MV-4-11 (cell line): ENCODE measurements at regions not wholly inside any gene's neighbourhood (a gene's known extent, or its start where the extent isn't known, plus 50 kb on each side); places are given as distances from the start of the nearest gene placed in this dataset.
A peak's percentile ranks its signal among the peaks of the same experiment; 100 is the strongest.

Experiments
- DNase-seq: peaks from one replicate; lab custom pipeline; 2025; lab: John Stamatoyannopoulos, UW

GRCh38 chr18:76571689-76572088 is 76.6 kb upstream of the ZNF516 start:
- DNase-seq = peak; percentile 55

- peak; percentile 21 for DNase-seq
Measured at GRCh38 chr18:76570856-76571255, 75.8 kb upstream of the ZNF516 start.

DNA sequence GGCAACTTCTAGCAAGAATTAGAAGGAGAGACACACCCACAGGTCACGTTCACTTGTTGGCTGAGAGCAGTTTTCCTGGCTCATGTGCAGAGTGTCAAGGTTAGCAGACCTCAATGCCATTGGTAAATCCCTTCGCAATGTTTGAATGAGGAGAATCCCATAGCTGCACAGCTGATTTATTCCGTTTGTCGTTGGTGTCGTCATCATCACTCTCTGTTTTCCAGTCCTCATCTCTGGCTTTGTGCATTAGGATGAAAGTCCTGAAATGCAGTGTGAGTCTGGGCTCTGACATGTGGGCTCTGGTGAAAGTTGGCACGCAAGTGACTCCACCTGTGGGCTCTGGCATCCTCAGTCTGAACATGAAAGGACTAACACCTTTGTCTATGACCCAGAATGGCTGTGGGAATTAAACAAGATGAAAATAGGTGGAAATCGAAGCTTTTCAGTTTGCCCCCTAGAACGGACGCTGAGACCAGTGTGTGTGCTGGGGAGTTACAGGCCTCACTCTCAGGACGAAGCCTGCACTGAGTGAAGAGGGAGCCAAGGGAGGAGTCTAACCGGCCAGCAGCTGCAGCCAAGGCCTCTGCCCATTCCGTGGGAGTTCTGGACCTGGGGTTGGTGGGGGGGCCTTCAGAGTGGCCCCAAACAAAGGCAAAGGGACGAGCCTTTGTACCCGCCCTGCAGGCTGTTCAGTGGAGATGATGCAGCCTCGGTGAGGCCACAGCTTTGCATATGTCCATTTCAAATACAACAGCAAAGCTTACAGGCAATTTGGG is 74.8 kb upstream of the ZNF516 start:
- no peak for DNase-seq

DNA sequence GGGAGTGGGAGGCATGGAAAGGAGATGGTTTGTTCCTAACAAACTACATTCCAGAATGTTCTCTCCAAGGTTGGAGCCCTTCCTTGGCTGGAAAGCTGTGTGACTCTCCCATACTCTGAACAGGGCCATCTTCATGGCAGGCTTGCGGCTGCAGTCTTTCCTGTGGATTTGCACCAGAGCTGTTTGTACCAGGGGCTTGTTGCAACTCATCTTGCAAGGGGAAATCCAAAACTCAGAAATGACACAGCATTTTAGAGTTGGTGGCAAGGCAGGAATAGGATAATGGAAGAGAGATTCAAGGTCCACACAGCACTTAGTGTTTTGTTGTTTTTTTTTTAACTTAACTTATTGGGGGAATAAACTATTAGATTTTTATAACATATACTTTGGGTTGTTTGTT is 73.7 kb upstream of the ZNF516 start:
- DNase-seq = peak; percentile 32

- DNase-seq = no peak
Measured at GRCh38 chr18:76567835-76568445, 72.9 kb upstream of the ZNF516 start.

- no peak for DNase-seq
Measured at GRCh38 chr18:76566987-76567386, 71.9 kb upstream of the ZNF516 start.

DNA sequence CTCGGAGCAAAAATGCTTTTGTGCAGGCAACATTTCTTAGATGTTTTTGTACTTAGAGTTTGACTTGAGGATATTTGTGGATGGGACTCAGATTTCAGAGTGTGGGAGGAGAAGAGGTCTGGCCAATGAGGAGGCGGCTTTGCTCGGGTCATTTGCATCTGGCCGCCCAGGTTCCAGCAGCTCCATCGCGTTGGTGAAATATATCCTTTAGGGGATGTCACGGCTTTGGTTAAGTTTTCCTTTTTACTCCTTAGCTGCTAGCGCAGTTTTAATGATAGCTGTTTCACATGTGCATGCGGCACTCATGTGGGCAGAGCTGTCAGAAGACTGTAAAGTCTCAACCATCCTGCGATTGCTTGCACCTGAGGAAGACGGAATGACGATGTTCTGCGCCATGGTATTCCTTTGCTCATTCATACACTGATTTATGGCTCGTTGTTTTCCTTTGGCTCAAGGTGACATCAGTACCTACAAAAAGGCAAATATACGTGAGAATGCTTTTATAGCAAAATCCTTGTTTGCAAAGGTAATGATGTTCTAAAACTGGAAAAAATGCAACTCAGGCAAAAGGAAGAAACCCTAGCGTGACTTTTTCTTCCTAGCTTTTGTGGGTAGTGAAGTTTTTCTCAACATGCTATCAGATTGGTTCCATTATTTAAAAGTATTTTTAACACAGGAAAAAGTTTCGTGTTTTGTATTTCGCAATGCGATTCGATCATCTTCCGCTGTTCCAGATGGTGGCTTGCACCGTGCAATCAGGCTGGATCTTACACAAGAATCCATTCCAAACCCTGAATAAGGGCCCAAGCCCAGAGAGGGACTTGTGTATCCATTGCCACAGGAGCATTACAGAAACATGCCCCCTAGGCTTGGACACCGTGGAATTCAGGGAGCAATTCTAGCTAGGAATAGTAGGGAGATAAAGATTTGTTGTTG is 70.5 kb upstream of the ZNF516 start:
- DNase-seq = peak; percentile 98

- DNase-seq = peak; percentile 19
Measured at GRCh38 chr18:76564655-76565237, 69.7 kb upstream of the ZNF516 start.

DNA sequence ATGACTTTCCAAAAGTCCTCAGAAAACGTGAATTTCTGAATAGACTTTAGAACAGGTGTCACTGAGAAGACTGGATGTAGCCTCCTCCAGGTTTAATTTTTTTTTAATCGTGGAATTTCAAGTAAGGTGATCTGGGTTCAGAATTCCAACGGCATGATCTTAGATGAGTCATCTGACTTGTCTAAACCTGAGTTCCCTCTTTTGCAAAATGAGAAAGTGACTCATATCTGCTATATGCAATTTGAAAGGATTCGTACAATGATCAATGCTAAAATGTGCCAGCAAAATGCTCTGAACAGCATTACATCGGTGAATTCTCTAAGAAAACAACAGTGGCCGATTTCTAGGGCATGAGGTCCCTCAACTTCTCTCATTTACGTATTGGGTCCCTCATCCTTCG is 69.1 kb upstream of the ZNF516 start:
- peak; percentile 66 for DNase-seq

DNA sequence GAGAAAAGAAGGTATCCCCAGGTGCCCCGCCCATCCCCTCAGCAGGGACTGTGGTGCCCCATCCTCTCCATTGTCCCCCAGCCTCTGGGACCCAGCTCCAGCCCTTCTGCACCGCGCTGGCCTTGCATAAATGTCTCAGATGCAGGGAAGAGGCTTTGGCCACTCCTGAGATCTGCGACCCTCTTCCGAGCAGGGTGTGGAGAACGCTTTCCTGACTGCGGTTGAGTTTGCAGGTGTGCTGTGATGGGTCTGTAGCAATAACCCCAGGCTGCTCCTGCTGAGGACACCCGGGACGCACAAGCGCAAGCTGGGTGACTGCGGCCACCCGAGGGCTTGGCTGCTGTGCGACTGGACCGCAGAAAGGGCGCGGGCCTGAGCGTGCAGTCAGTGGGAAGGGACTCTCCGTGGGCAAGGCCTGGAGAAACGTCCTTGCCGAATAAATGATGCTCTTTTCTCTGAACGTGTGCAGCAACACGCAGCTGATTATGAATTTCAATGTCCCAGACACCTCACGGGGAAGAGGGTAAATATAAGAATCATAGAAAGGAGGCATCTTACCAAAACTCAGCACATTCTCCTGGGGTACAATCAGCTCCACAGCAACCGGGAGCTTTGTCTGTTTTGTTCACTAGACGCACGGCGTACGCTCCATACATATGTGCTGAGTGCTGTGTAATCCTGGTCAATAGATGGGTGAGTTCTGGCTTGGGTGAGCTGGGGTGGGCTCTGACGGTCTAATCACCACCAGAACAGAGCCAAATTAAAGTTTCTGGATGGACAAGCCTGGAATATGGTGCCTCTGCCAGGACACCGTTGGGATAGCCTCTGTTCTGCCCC is 67.5 kb upstream of the ZNF516 start:
- no peak for DNase-seq

DNA sequence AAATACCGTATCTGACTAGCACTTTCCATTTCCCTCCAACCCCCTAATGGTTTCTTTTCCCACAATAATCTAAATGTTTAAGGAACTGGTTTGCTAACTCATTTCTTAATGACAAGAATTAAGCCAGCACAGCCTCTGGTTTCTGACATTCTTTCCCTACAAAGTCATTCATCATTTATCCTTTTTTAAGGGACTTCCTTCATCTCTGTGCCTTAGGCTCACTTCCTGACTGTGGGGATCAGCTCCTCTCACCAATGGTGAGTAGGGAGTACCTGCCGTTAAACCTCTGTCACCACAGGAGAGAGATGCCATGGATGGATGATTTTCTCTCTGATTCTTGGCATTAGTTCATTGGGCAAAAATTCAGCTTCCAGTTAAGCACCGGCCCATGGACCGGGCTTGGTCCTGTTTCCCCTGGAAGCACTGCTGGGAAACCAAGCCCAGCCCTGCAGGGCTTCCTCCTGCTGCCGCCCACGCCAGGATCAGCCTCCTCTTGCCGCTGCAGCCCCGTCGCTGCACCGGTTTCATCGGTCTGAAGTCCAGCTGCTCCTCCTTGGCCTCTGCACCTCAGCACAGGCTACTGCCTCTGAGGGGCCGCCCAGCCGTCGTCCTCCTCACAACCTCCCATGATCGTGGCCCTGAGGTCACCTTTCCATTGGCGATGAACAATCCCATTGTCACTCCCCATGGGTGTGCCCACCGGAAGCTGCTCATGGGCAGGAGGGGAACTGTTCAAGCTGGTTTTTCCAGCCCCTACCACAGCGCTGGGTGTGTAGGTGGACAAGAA is 64.0 kb upstream of the ZNF516 start:
- peak; percentile 62 for DNase-seq

- no peak for DNase-seq
Measured at GRCh38 chr18:76557026-76557575, 62.1 kb upstream of the ZNF516 start.

DNA sequence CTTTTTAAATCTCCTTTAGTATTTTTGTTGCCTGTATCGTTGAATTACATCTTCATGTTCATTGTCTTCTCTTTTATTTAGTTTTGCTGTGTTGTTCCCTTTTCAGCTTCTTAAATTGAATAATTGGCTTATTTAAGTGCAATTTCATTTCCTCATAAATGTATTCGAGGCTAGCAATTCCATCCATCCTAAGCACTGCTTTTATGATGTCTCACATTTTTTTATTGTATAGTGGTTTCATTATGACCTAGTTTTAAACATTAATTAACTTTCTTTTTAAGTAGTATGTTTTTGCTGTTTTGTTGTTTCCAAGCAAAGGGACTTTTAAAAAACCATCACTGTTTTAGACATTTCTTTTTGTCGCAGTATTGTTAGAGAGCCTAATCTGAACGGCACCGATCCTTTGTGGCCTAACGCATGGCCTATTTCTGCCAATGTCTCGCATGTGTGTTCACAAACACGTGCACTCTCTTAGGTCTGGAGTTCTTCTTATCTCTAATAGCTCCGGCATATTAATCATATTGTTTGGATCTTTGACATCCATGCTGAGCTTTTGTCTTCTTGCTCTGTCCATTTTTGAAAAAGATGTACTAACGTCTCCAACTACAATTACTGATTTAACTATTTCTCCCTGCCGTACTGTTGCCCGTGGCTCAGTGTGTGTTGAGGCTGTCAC is 59.6 kb upstream of the ZNF516 start:
- peak; percentile 60 for DNase-seq

DNA sequence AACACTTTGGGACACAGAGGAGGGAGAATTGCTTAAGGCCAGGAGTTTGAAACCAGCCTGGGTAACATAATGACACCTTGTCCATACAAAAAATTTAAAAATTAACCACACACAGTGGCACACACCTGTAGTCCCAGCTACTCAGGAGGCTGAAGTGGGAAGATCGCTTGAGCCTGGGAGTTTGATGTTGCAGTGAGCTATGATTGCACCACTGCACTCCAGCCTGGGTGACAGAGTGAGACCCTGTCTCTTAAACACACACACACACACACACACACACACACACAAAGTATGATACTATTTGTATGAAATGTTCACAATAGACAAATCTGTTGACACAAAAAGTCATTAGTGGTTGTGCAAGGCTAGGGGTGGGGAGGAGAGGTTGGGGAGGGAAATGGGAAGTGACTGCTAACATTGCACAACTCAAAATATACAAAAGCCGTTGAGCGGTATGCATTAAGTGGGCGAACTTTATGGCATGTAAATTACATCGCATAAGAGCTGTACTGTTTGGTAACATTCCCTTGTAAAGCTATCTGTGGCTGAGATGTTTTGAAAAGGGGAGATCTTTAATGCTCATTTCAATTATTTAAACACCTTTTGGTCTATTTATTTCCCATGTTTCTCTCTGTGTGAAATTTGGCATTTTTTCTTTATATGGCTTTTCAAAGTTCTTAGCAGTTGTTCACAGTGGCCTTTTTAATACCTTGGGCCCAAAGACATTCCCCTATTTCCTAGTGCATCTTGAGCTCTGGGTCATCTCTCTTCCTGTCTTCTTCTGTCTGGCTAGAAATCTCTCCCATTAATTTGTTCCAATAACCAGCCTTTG is 58.9 kb upstream of the ZNF516 start:
- DNase-seq = peak; percentile 96

- no peak for DNase-seq
Measured at GRCh38 chr18:76548541-76548940, 53.5 kb upstream of the ZNF516 start.

DNA sequence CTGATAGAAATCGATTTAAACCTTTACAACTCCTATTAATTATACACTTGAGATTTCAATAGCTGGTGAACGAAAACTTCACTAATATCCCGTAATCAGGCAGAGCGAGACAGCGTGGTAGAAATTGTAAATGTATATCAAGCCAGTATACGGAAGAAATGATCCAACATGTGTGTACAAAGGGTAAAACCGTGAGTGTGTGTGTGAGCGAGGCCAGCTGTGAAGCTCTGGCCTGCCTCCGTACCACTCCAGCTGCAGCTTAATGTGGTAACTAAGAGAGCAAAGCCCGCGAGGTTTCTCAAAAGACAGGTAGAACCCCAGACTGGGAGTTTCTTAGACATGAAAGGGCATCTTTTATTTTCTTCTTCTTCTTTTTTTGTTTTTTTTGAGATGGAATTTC is 52.3 kb upstream of the ZNF516 start:
- no peak for DNase-seq

DNA sequence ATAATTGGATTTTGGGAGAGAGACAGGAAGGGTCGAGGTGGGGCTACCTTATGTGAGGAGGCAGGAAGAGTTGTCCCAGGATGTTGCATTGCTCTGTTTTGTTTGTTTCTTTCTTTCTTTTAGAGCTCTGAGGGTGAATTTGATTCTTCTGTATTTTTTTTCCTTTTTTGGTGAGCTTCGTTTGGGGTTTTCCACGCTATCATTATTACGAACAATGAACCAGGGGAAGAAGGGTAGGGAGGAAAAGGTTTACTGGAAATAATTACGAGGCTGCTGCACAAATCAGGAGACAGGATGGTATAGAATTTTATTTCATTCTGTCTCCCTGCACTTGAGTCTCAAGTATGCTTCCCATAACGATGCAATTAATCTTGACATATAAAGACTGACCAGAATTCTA is 51.4 kb upstream of the ZNF516 start:
- DNase-seq = no peak

GRCh38 chr18:76546088-76546435 is 51.0 kb upstream of the ZNF516 start:
- peak; percentile 54 for DNase-seq
